HCT116 (cell line): ENCODE measurements at regions not wholly inside any gene's neighbourhood (a gene's known extent, or its start where the extent isn't known, plus 50 kb on each side); places are given as distances from the start of the nearest gene placed in this dataset.

Source experiments
- ATAC-seq: fragments of 200-7000 bp; cut with Tn5 transposase; 2 replicates; pipeline ENCODE4 v1.9.1; 2020; ENCODE audit warnings: mild to moderate bottlenecking, moderate library complexity
- BruUV-seq: library from RNA; stranded (reverse); fragments of 400-500 nt; replicated peaks from 2 replicates; lab custom pipeline; 2021; lab: Mats Ljungman, UMichigan
- CTCF ChIA-PET: fragments of 300-600 bp; sonication (Branson Sonifier 250); formaldehyde crosslinking; loops from one replicate; lab custom pipeline; 2021; ENCODE audit warnings: antibody characterized with exemption; lab: Charles Lee
- POLR2A ChIA-PET: fragments of 300-600, 350-600 bp; sonication (Branson Sonifier 250); formaldehyde crosslinking; loops from one replicate; lab custom pipeline; 2021; ENCODE audit warnings: antibody characterized with exemption; lab: Charles Lee
- RAD21 ChIA-PET, 2 experiments: fragments of 300-600 bp; sonication (Branson Sonifier 250); formaldehyde crosslinking; loops; one replicate each; lab custom pipeline; 2023; ENCODE audit warnings: low total read pairs in 2 of 2; ENCODE audit not compliant: uncharacterized antibody in 2 of 2, unreplicated experiment in 2 of 2, low non-redundant PET in 1 of 2; lab: Charles Lee
- DNase-seq: peaks from one replicate; pipeline ENCODE4 v3.0.0-alpha.2; 2010; ENCODE audit warnings: low read depth, low spot score
- H2AFZ ChIP-seq: fragments of 200-600 bp; shearing (Covaris generic), sonication (generic); 2 replicates; pipeline ENCODE4 v1.6.1; 2017; ENCODE audit warnings: low read depth, mixed run types, mixed read lengths, antibody characterized with exemption, low read length; ENCODE audit not compliant: poor library complexity, severe bottlenecking
- H3K27ac ChIP-seq: 2 replicates; pipeline ENCODE4 v1.5.1; 2012; ENCODE audit warnings: low read depth, low read length
- H3K27me3 ChIP-seq: fragments of 200-600 bp; sonication (generic); 2 replicates; pipeline ENCODE4 v1.6.1; 2016; ENCODE audit warnings: mixed run types, low read length, mixed read lengths; ENCODE audit not compliant: insufficient read depth
- H3K36me3 ChIP-seq, 2 experiments: fragments of 200-500 bp in 1 of 2; fragments of 200-600 bp in 1 of 2; sonication (Bioruptor generic) in 1 of 2; sonication (generic) in 1 of 2; 2 replicates each; pipeline versions ENCODE4 v1.5.1 to v1.6.1; 2014 to 2016; ENCODE audit warnings: low read length in 2 of 2, inconsistent platforms in 1 of 2, mixed read lengths in 1 of 2, mixed run types in 1 of 2; ENCODE audit not compliant: insufficient read depth in 2 of 2, control insufficient read depth in 1 of 2
- H3K4me1 ChIP-seq, 2 experiments: fragments of 200-600 bp in 1 of 2; sonication (generic) in 1 of 2; 2 replicates each; pipeline versions ENCODE4 v1.5.1 to v1.6.1; 2012 to 2017; ENCODE audit warnings: low read length in 2 of 2, inconsistent platforms in 1 of 2, mild to moderate bottlenecking in 1 of 2, mixed read lengths in 1 of 2, mixed run types in 1 of 2, moderate library complexity in 1 of 2; ENCODE audit not compliant: insufficient read depth in 2 of 2, control insufficient read depth in 1 of 2
- H3K4me2 ChIP-seq: fragments of 200-600 bp; sonication (generic); 2 replicates; pipeline ENCODE4 v1.6.1; 2017; ENCODE audit warnings: mixed run types, low read length, mixed read lengths
- H3K4me3 ChIP-seq, 2 experiments: fragments of 200-600 bp in 1 of 2; sonication (generic) in 1 of 2; replicated peaks in 1 of 2; 2 replicates each; pipeline ENCODE4 v1.5.1; 2011 to 2016; ENCODE audit warnings: low read length in 2 of 2, control low read depth in 1 of 2, low read depth in 1 of 2, mild to moderate bottlenecking in 1 of 2, mixed read lengths in 1 of 2, mixed run types in 1 of 2
- H3K79me2 ChIP-seq: fragments of 200-600 bp; sonication (generic); 2 replicates; pipeline ENCODE4 v1.6.1; 2017; ENCODE audit warnings: mild to moderate bottlenecking, mixed run types, low read length, moderate library complexity, mixed read lengths; ENCODE audit not compliant: insufficient read depth
- H3K9ac ChIP-seq: fragments of 200-600 bp; sonication (generic); 2 replicates; pipeline ENCODE4 v1.6.1; 2016; ENCODE audit warnings: low read length, mixed read lengths
- H3K9me2 ChIP-seq: fragments of 200-600 bp; sonication (generic), shearing (Covaris generic); 2 replicates; pipeline ENCODE4 v1.6.1; 2017; ENCODE audit warnings: mixed run types, mild to moderate bottlenecking, moderate library complexity; ENCODE audit not compliant: insufficient read depth
- H3K9me3 ChIP-seq, 2 experiments: fragments of 200-500 bp in 1 of 2; fragments of 200-600 bp in 1 of 2; sonication (Bioruptor generic) in 1 of 2; sonication (generic) in 1 of 2; 2 replicates each; pipeline ENCODE4 v1.6.1; 2014 to 2017; ENCODE audit warnings: low read length in 2 of 2, mixed read lengths in 2 of 2, inconsistent platforms in 1 of 2, low read depth in 1 of 2, mild to moderate bottlenecking in 1 of 2, mixed run types in 1 of 2, moderate library complexity in 1 of 2; ENCODE audit not compliant: control insufficient read depth in 1 of 2, insufficient read depth in 1 of 2
- H4K20me1 ChIP-seq: fragments of 200-600 bp; sonication (generic), shearing (Covaris generic); 2 replicates; pipeline ENCODE4 v1.6.1; 2017; ENCODE audit warnings: mixed run types, mild to moderate bottlenecking, moderate library complexity; ENCODE audit not compliant: insufficient read depth
- CBX3 ChIP-seq: IDR thresholded peaks from 2 replicates; pipeline ENCODE4 v1.6.1; 2012; ENCODE audit warnings: low read depth
- CEBPB ChIP-seq: IDR thresholded peaks from 2 replicates; pipeline ENCODE4 v1.6.1; 2012; ENCODE audit warnings: low read depth
- ELF1 ChIP-seq: IDR thresholded peaks from 2 replicates; pipeline ENCODE4 v1.6.1; 2012; ENCODE audit warnings: low read depth, borderline replicate concordance
- EZH2phosphoT487 ChIP-seq: fragments of 200-600 bp; IDR thresholded peaks from 2 replicates; pipeline ENCODE4 v1.6.1; 2018; ENCODE audit warnings: antibody characterized with exemption, borderline replicate concordance
- FOSL1 ChIP-seq: IDR thresholded peaks from 2 replicates; pipeline ENCODE4 v1.6.1; 2012; ENCODE audit warnings: low read depth
- POLR2A ChIP-seq: IDR thresholded peaks from 2 replicates; pipeline ENCODE4 v1.7.0; 2011; ENCODE audit warnings: borderline replicate concordance; ENCODE audit not compliant: insufficient read depth, insufficient read length; ENCODE audit errors: extremely low read depth
- POLR2AphosphoS5 ChIP-seq: IDR thresholded peaks from 2 replicates; pipeline ENCODE4 v1.6.1; 2011; ENCODE audit warnings: mild to moderate bottlenecking, low read depth, low read length, moderate library complexity
- RAD21 ChIP-seq: IDR thresholded peaks from 2 replicates; pipeline ENCODE4 v1.6.1; 2012; ENCODE audit warnings: low read depth, mild to moderate bottlenecking
- SP1 ChIP-seq: IDR thresholded peaks from 2 replicates; pipeline ENCODE4 v1.6.1; 2012; ENCODE audit warnings: low read depth
- TCF7L2 ChIP-seq: IDR thresholded peaks from 2 replicates; pipeline ENCODE4 v1.7.0; 2011; ENCODE audit warnings: borderline replicate concordance, inconsistent platforms; ENCODE audit not compliant: insufficient read depth, insufficient read length; ENCODE audit errors: extremely low read depth
- YY1 ChIP-seq: IDR thresholded peaks from 2 replicates; pipeline ENCODE4 v1.6.1; 2011; ENCODE audit warnings: low read length, low read depth, moderate library complexity, mild to moderate bottlenecking; ENCODE audit not compliant: insufficient replicate concordance; ENCODE audit errors: extremely low read depth
- ZNF274 ChIP-seq: fragments of 200-500 bp; sonication (Bioruptor generic); IDR thresholded peaks from 2 replicates; pipeline ENCODE4 v1.6.1; 2014; ENCODE audit warnings: mild to moderate bottlenecking, low read depth, low read length, inconsistent platforms
- intact Hi-C: fragments of 100-400 bp; cut with micrococcal nuclease; formaldehyde crosslinking; loops from 2 replicates; pipeline ENCODE4 v1.10.0; 2022
- TF ChIP-seq, protein P1 (sequence below): IDR thresholded peaks from 2 replicates; pipeline ENCODE4 v1.6.1; 2012; ENCODE audit warnings: low read depth
- TF ChIP-seq, protein P2 (sequence below), 3 experiments: fragments of 200-600 bp in 1 of 3; sonication (generic) in 1 of 3; IDR thresholded peaks in 2 of 3; conservative IDR thresholded peaks in 1 of 3; 2 replicates each; pipeline ENCODE4 v1.5.1; 2012 to 2017; ENCODE audit warnings: low read depth in 2 of 3, low read length in 2 of 3, antibody characterized with exemption in 1 of 3, borderline replicate concordance in 1 of 3, control low read depth in 1 of 3, mild to moderate bottlenecking in 1 of 3, mixed read lengths in 1 of 3, mixed run types in 1 of 3, moderate library complexity in 1 of 3; ENCODE audit not compliant: insufficient read depth in 1 of 3
- TF ChIP-seq, protein P3 (sequence below): IDR thresholded peaks from 2 replicates; pipeline ENCODE4 v1.6.1; 2011; ENCODE audit warnings: mild to moderate bottlenecking, low read length, moderate library complexity; ENCODE audit not compliant: insufficient replicate concordance; ENCODE audit errors: extremely low read depth

DNA sequence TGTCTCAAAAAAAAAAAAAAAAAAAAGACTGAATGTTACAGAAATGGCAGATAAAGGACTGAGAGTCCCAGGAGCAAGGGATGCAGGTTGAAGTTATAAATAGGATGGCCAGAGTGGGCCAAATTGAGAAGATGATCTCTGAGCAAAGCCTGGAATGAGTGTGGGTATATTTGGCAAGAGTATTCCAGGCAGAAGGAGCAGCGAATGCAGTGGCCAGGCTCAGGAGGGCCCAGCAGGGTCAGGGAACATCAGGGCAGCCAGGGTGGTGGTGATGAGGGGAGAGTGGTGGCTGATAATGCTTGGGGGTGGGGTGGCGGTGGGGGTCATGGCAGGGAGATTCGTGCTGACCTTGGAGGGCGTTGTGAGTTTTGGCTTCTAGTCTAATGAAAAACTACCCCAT, 141.3 kb upstream of the AGAP1 start (continued):
- no peak for TF ChIP-seq TCF7L2
- TF ChIP-seq SP1 = no peak

DNA sequence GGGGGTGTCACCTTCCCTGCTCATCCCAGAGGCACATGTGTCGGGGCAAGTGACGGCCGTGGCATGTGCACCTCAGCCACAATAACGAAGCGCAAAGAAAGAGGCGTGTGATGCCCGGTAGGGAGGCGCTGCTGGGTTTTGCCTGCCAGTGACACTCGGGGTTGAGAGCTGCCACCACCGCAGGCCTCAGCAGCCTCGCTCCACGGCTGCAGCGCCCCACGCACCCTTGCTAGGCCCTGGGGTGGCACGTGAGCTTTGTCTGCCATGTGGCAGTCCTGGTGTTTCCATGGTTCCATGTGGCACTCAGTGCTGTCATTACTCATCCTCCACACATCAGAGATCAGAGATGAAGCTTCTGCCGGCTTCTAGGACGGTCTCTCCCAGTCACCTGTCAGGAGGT, 136.0 kb upstream of the AGAP1 start:
- CTCF ChIA-PET = no interaction called here

More for the DNA sequence above, 136.0 kb upstream of the AGAP1 start:
- Histone ChIP-seq H3K4me1 (peaks cover 10 to 30% of the 10 kb centered on the region in 2 experiments), H3K27me3 (no peaks in the 10 kb centered on the region), H3K79me2 (no peaks in the 10 kb centered on the region), H4K20me1 (no peaks in the 10 kb centered on the region), H3K9me3 (no peaks in the 10 kb centered on the region), H2AFZ (no peak overlapping the region), H3K9me2 (no peaks in the 10 kb centered on the region), H3K9ac (no peak overlapping the region), H3K4me2 (peak overlapping the region; percentile 54; the same call in 1 of the 2 replicates), H3K27ac (no peak overlapping the region), H3K36me3 (no peaks in the 10 kb centered on the region), H3K4me3 (no peak overlapping the region)
- POLR2A ChIA-PET = no interaction called here
- DNase-seq = no peak
- intact Hi-C loops = no loop called here
- BruUV-seq = no TSS peak
- ATAC-seq = no peak
- TF ChIP-seq ZNF274 = no peak
- TF ChIP-seq ELF1 = no peak
- TF ChIP-seq, protein P1, sequence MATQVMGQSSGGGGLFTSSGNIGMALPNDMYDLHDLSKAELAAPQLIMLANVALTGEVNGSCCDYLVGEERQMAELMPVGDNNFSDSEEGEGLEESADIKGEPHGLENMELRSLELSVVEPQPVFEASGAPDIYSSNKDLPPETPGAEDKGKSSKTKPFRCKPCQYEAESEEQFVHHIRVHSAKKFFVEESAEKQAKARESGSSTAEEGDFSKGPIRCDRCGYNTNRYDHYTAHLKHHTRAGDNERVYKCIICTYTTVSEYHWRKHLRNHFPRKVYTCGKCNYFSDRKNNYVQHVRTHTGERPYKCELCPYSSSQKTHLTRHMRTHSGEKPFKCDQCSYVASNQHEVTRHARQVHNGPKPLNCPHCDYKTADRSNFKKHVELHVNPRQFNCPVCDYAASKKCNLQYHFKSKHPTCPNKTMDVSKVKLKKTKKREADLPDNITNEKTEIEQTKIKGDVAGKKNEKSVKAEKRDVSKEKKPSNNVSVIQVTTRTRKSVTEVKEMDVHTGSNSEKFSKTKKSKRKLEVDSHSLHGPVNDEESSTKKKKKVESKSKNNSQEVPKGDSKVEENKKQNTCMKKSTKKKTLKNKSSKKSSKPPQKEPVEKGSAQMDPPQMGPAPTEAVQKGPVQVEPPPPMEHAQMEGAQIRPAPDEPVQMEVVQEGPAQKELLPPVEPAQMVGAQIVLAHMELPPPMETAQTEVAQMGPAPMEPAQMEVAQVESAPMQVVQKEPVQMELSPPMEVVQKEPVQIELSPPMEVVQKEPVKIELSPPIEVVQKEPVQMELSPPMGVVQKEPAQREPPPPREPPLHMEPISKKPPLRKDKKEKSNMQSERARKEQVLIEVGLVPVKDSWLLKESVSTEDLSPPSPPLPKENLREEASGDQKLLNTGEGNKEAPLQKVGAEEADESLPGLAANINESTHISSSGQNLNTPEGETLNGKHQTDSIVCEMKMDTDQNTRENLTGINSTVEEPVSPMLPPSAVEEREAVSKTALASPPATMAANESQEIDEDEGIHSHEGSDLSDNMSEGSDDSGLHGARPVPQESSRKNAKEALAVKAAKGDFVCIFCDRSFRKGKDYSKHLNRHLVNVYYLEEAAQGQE = no peak
- TF ChIP-seq, protein P2, sequence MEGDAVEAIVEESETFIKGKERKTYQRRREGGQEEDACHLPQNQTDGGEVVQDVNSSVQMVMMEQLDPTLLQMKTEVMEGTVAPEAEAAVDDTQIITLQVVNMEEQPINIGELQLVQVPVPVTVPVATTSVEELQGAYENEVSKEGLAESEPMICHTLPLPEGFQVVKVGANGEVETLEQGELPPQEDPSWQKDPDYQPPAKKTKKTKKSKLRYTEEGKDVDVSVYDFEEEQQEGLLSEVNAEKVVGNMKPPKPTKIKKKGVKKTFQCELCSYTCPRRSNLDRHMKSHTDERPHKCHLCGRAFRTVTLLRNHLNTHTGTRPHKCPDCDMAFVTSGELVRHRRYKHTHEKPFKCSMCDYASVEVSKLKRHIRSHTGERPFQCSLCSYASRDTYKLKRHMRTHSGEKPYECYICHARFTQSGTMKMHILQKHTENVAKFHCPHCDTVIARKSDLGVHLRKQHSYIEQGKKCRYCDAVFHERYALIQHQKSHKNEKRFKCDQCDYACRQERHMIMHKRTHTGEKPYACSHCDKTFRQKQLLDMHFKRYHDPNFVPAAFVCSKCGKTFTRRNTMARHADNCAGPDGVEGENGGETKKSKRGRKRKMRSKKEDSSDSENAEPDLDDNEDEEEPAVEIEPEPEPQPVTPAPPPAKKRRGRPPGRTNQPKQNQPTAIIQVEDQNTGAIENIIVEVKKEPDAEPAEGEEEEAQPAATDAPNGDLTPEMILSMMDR (IDR thresholded peaks at IDR 0.05 in 2 of 3, conservative IDR thresholded peaks at IDR 0.05 in 1 of 3; ENCODE audit: borderline replicate concordance in 1 of 3, insufficient read depth in 1 of 3, low read depth in 2 of 3, low read length in 2 of 3) = no peak
- TF ChIP-seq POLR2AphosphoS5 = no peak
- TF ChIP-seq EZH2phosphoT487 = no peak
- TF ChIP-seq POLR2A = no peak
- TF ChIP-seq CBX3 = no peak
- TF ChIP-seq CEBPB = no peak
- TF ChIP-seq FOSL1 = no peak
- TF ChIP-seq SP1 = no peak
- TF ChIP-seq YY1 = no peak
- no peak for TF ChIP-seq RAD21
- TF ChIP-seq, protein P3, sequence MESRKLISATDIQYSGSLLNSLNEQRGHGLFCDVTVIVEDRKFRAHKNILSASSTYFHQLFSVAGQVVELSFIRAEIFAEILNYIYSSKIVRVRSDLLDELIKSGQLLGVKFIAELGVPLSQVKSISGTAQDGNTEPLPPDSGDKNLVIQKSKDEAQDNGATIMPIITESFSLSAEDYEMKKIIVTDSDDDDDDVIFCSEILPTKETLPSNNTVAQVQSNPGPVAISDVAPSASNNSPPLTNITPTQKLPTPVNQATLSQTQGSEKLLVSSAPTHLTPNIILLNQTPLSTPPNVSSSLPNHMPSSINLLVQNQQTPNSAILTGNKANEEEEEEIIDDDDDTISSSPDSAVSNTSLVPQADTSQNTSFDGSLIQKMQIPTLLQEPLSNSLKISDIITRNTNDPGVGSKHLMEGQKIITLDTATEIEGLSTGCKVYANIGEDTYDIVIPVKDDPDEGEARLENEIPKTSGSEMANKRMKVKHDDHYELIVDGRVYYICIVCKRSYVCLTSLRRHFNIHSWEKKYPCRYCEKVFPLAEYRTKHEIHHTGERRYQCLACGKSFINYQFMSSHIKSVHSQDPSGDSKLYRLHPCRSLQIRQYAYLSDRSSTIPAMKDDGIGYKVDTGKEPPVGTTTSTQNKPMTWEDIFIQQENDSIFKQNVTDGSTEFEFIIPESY = no peak
- RAD21 ChIA-PET = no interaction called here
